Stimulated activated CD8-positive, alpha-beta memory T cell treated with anti-CD3 and anti-CD28 coated beads, Interleukin-15, amount 100 ng/mL, for 48 hours (primary cell): ENCODE measurements at regions not wholly inside any gene's neighbourhood (a gene's known extent, or its start where the extent isn't known, plus 50 kb on each side); places are given as distances from the start of the nearest gene placed in this dataset.

Experiments used
- DNase-seq, 2 donors: peaks; one replicate each; pipeline ENCODE4 v3.0.0-alpha.2; 2020; ENCODE audit warnings: low read depth in 2 of 2

- no peak for DNase-seq
Measured at GRCh38 chr10:107474650-107475049, 310.1 kb upstream of the SORCS1 start.

DNA sequence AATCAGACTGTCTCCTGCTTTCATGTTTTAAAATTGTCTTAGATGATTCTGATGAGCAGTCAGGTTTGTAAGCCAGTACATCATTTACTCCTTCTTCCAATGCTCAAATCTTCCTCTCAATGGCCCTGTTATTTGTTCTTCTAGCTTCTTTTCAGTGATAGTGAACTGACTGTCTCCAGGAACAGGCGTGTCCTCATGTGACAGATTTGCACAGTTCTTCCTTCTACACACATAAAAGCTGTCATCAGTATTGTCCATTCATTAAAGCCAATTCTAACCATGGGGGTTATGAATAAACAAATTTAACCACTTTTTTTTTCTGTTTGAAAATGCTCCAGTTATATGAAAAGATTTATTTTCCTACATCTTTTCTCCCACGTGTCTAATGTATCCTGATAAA lies 308.7 kb upstream of the SORCS1 start:
- DNase-seq, result no peak

- DNase-seq, result no peak
Measured at GRCh38 chr10:107471911-107472310, 307.4 kb upstream of the SORCS1 start.

- no peak for DNase-seq
Measured at GRCh38 chr10:107453561-107453960, 289.1 kb upstream of the SORCS1 start.

DNA sequence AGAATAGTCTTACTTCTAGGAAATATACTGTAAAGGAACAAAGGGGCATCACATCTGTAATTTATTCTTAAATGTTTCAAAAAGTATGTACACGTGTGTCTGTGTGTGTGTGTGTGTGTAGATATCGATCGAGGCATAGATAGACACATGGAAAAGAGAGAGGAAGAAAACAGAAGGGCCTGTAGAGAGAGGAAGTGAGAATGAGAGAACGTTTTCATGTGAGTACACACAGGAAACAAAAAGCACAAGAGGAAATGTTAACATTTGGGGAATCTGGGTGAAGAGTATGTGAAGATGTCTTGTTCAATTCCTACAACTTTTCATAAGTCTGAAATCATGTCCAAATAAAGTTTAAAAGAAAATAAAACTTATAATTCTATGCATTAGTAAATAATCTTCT lies 286.5 kb upstream of the SORCS1 start:
- DNase-seq, result no peak

- DNase-seq, result no peak
Measured at GRCh38 chr10:107450056-107450455, 285.6 kb upstream of the SORCS1 start.

DNA sequence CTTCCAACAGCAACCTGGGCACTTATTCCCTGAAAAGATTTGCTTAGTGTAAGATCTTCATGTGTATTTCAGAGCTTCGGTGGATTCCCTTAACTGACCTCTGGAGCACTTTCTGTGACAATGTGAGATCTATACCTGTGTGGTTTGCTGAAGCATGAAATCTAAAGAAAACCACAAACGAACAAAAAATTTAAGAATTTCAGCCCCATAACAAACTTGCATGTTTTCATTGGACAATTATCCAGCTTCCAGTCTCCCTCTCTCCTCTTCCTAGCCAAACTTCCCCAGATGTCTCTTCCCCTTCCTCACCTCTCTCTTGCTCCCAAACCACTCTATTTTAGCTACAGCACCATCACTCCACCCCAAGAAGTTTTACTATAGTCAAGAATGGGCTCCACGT lies 279.9 kb upstream of the SORCS1 start:
- no peak for DNase-seq

- no peak for DNase-seq
Measured at GRCh38 chr10:107443813-107444212, 279.3 kb upstream of the SORCS1 start.

- no peak for DNase-seq
Measured at GRCh38 chr10:107443326-107443725, 278.8 kb upstream of the SORCS1 start.

DNA sequence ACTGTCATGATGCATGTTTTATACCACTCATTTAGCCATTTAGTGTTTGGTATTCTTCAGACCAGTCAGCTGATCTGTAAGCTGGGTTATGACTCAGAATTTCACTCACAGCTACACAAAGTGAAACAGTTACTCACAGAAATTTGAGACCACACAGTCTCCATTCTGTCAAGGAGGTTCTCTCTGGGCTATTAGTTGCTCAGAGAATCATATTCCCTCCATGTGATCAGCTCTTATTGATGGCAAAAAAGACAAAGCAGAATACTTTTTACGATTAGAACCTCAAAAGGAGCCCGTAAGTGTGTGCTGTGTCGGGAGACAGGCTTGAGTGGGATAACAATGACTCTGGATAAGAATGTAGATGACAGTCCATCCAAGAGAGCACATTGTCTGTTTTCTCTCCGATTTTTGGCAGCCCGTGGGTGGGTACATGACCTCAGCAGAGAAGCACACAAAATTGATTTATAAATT lies 277.6 kb upstream of the SORCS1 start:
- no peak for DNase-seq

- DNase-seq, result no peak
Measured at GRCh38 chr10:107440741-107441140, 276.2 kb upstream of the SORCS1 start.

- DNase-seq, result no peak
Measured at GRCh38 chr10:107437921-107438320, 273.4 kb upstream of the SORCS1 start.

DNA sequence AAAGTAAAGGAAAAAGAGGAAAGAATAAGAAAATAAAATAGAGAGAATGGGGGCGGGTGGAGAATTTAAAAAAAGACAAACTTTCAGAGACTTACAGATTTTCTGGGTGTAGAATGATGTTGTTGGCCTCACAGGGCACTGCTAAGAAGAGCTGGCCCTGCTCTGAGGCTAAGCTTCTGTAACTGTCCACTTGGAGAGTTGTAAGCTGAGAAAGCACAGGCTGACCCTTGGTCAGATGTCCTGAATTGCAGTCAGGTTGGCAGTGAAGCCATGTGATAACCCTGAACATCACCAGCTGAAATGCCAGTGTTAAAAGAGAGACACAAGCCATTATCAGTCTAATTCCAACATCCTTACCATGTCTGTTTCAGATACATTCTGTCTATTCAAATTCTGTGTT lies 272.1 kb upstream of the SORCS1 start:
- no peak for DNase-seq

GRCh38 chr10:107434854-107435253 lies 270.3 kb upstream of the SORCS1 start:
- no peak for DNase-seq

DNA sequence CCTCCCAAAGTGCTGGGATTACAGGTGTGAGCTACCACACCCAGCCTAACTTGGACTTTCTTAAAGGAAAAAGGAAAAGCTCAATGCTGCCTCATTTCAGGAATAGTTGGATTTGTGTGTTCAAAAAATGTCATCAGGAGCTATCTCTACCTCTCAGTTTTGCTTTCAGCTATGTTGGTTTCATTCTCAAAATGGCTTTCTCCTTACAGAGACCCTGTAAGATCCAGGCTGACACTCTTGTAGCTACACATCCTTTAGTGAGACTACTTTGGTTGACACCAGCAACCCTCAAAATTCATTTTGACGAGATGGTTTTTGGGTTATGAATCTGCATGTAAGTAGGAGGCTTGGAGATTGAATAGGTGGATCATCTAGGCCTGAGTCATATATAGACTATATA lies 269.7 kb upstream of the SORCS1 start:
- DNase-seq, result no peak

DNA sequence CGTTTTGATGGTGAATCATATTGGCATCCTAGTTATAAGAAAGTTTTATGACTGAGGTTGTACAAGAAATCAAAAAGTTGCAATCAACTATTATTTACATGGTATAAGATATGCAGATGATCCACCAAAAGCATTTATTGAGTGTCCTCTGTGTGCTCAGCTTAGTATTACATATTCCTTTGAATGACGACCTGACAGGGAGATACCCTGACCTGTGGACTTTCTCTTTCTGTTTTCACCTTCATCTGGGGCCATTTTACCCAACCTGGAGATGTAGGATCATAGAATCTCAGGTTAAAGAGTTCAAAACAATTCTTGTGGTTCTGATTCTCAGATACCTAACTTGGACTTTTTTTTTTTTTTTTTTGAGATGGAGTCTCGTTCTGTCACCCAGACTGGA lies 269.1 kb upstream of the SORCS1 start:
- DNase-seq, result no peak

- DNase-seq, result no peak
Measured at GRCh38 chr10:107430446-107430845, 265.9 kb upstream of the SORCS1 start.

GRCh38 chr10:107427016-107427415 lies 262.5 kb upstream of the SORCS1 start:
- DNase-seq, result no peak

GRCh38 chr10:107425931-107426553 lies 261.5 kb upstream of the SORCS1 start:
- no peak for DNase-seq

DNA sequence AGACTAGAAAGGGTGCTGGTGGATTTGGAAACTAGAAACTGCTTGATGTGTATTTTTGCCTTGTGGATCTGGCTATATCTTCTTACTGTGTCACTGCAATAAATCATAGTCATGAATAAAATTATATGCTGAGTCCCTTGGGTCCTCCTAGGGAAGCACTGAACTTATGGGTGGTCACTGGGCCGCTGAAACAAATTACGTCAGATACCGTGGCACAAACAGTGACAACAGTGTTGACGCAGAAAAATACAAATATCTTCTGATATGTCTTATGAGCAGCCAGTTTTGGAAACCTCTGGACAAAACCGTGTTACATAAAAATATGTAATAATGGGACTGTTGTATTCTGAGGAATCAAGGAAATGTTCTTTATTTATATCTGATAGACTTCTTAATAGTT lies 260.1 kb upstream of the SORCS1 start:
- no peak for DNase-seq

DNA sequence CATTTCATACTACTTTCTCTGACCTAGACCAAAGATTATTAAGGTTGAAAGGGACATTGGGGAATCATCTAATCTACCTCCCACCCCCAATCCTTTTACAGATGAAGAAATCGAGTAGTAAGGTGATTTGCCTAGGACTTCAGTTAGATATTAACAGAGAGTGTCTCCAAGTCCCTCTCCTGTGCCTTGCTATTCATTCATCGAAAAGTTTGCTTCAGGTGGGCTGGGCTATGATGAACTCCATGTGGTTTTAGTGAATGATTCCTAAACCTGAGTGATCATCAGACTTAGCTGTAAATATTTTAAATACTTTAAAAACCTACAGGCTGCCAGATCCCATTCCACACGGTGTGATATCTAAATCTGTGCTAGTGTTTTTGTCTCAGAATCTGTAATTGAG lies 259.4 kb upstream of the SORCS1 start:
- DNase-seq, result no peak

- DNase-seq, result no peak
Measured at GRCh38 chr10:107422681-107423080, 258.2 kb upstream of the SORCS1 start.

DNA sequence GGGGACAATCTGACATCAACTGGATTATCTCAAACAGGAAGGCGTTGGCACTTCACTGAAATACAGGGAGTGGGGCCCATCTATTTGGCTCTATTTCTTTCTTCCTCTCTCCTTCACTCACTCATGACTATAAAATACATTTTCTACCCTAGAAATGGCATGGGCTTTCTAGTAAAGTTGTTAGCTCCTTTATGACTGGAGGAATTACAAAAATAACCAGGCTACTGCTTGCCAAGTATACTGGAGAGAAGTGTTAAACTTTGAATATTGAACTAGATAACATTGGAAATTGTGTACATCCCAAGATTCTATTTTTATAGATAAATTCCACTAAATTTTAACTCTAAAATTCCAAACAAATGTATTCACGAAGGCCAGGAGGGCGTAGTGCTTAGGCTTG lies 255.7 kb upstream of the SORCS1 start:
- DNase-seq, result no peak

DNA sequence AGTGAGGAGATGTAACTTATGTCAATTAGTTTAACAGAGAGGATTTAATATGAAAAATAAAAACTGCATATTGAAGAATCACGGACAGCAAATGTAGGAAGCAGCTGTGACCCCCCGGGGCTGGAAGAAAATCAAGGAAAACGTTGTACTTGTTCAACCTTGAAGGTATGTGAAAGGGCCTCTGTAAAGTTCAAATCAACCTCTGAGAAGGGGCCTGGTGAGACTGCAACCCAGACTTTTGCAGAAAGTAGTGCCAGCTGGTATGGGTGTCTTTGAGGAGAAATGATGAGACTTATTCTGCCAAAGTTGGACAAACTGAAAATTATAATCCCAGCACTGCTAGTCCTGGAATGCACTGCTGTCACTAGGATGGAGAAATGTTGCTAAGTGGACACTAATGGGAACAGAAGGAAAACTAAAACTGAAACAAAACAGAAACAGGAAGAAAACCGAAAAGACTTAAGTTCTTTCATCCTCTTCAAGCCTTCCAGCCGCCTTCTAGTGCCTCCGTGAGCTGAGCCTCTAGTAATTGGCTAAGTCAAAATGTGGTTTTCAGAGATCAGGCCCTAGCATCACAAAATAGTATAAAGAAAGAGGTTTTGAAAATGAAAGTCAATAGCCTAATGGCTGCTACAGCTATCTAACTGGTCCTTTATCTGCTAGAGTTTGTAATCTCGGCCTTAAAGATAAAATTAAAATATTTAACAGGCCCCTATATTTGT lies 253.7 kb upstream of the SORCS1 start:
- DNase-seq, result no peak
